ENCODE measurements at regions not wholly inside any gene's neighbourhood (a gene's known extent, or its start where the extent isn't known, plus 50 kb on each side); places are given as distances from the start of the nearest gene placed in this dataset.
"Not testable (repeated sequence)": the region's sequence is repeated elsewhere in the genome, so short reads cannot be mapped to it uniquely, and the experiment has no call there.

- DNase-seq = no peak
Measured at GRCh38 chr11:38842991-38843390, 2245.0 kb upstream of the RAG2 start.

- DNase-seq = no peak
Measured at GRCh38 chr11:38839071-38839470, 2241.0 kb upstream of the RAG2 start.

- DNase-seq = no peak
Measured at GRCh38 chr11:38835966-38836365, 2237.9 kb upstream of the RAG2 start.

- no peak for DNase-seq
Measured at GRCh38 chr11:38824573-38824972, 2226.5 kb upstream of the RAG2 start.

DNA sequence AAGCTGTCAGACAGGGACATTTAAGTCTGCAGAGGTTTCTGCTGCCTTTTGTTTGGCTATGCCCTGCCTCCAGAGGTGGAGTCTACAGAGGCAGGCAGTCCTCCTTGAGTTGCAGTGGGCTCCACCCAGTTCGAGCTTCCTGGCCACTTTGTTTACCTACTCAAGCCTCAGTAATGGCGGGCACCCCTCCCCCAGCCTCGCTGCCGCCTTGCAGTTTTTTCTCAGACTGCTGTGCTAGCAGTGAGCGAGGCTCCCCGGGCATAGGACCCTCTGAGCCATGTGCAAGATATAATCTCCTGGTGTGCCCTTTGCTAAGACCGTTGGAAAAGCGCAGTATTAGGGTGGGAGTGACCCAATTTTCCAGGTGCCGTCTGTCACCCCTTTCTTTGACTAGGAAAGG, 2223.8 kb upstream of the RAG2 start:
- DNase-seq = not testable (repeated sequence)

DNA sequence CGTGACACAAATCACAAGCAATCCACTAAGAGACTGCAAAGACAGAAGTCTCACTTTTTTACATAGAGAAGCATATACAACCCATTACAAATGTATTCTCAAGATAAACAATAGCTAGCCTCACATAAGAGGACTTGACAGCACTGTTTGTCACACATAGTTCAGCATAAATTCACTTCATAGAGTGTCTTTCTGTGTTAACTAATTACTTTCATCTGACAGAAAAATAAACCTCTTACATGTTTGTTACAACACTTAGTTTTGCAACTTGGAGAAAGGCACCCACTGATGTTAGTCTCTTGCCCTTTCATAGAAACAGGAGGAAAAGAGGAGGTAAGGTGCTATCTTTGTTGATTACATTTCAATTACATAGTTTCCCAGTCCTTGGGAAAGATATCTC, 2221.9 kb upstream of the RAG2 start:
- DNase-seq = no peak

- no peak for DNase-seq
Measured at GRCh38 chr11:38818720-38819119, 2220.7 kb upstream of the RAG2 start.

- DNase-seq = no peak
Measured at GRCh38 chr11:38814670-38815069, 2216.6 kb upstream of the RAG2 start.

DNA sequence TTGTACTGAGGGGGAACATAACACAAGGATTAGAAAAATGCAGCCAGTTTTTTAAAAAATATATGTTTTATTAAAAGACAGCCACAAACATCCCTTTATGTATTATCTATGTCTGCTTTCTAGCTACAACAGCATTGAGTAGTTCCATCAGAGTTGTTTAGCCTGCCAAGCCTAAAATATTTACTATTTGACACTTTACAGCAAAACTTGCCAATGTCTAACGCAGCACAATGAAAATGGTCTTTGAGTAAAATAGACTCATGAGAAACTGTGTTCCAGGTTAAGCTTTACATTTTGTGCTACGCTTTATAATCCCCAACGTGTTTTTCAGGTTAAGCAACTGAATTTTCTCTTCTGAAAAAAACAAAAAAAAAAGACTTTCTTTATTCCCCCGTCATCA, 2211.5 kb upstream of the RAG2 start:
- DNase-seq = no peak

- DNase-seq = no peak
Measured at GRCh38 chr11:38796281-38796680, 2198.2 kb upstream of the RAG2 start.

DNA sequence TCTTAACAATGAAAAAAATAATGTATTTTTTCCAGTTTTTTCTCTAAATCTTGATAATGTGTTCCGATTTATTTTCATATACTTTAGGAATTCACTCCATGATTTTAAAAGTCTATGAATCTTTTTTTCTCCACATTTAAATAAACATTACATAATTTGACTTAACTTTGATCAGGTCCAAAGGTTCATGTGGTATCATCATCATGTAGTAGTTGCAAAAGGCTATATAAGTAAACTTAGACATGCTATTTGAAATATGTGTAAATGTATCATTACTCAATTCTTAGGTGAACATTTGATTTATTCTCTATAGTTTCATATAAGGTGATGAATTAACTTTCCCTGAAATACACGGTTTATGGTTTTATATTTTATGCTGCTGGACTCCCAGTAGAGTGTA, 2197.0 kb upstream of the RAG2 start:
- DNase-seq = no peak

- DNase-seq = no peak
Measured at GRCh38 chr11:38791346-38791961, 2193.4 kb upstream of the RAG2 start.

DNA sequence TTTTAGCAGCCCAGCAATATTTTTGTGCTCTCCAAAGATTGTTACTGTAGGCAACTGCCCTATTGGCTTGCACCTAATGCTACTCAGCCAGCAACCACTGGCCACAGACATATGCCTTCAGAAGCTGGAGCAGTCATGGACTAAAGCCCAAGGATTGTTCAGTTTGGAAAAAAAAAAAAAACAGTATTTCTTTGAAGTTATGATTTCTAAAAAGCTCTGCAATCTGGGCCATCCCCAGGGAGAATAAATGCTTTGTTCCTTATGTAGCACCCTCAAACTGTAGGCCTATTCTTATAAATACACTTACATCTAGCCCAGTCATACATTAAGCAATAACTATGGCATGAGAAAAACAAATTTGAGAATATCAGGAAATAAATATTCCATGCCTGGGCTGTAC, 2190.5 kb upstream of the RAG2 start:
- no peak for DNase-seq

GRCh38 chr11:38784164-38784563, 2186.1 kb upstream of the RAG2 start:
- DNase-seq = no peak

DNA sequence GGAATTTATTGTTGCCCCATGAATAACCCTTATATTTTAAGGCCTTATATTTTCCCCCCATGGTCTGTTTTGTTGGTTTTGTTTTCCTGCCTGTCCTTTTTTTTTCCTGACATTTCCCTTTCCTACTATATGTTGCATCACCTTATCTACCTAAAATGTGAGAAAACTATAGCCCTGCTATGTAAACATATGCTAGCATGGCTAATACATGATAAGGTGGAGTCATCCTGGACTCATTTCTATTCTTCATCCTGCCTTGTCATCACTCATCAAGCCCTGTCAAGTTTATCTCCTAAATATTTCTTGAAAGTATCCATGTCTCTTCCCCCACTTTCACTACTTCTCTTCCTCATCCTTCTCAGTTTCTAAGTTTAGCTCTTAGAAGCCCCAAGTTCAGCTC, 2168.8 kb upstream of the RAG2 start:
- DNase-seq = no peak

DNA sequence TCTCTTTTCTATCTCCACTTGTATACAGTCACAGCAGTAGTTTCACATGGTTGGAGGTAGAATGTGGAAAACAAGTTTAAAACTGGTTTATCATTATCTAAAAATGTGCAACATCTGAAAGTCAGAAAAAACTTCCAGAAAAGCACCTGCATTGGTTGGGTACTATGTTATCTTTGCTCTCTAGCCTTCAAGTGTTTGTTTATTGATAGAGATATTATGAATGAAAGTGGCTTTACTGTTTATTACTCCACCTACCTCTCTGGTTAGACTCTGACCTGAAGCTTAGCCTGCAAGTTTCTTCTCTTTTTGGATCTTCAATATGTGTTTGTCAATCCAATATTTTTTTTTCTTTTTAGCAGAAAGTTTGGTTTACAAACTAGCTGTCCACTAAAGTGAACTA, 2161.4 kb upstream of the RAG2 start:
- DNase-seq = no peak

DNA sequence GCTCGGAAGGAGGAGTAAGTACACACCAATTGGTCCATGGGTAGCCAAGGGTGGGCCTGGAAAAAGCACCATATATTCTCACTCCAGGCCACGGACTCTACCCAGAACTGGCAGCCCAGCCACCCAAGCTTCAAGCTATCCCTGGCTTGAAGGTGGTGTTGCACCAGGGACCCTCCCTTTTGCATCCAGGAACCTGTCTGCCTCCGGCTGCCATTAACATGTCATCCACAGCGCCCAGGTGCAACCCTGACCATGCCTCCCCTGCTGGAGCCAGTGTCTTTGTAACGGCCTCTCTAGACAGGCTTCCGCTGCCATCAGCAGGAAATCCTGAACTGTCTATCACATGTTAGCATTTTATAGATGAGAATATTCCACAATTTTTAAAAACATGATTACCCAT, 2158.5 kb upstream of the RAG2 start:
- DNase-seq = no peak

GRCh38 chr11:38751421-38751820, 2153.4 kb upstream of the RAG2 start:
- DNase-seq = no peak

DNA sequence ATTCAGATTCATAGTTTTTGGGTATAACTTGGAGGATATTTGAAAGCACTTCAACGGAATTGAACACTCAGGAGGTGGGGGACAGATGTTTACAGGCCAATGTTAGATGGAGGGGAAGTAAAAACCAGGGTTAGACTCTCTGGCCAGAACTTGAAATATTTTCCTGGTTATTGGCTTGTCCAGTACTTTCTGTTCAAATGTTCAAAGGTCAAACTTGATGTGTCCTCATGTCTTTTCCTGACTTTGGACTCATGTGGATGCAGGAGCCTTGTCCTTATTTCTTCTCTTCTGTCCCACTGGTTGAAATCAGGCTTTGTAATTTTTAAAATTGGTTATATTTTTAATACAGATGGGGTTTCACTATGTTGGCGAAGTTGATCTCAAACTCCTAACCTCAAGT, 2148.5 kb upstream of the RAG2 start:
- not testable (repeated sequence) for DNase-seq

- no peak for DNase-seq
Measured at GRCh38 chr11:38723361-38723760, 2125.3 kb upstream of the RAG2 start.

DNA sequence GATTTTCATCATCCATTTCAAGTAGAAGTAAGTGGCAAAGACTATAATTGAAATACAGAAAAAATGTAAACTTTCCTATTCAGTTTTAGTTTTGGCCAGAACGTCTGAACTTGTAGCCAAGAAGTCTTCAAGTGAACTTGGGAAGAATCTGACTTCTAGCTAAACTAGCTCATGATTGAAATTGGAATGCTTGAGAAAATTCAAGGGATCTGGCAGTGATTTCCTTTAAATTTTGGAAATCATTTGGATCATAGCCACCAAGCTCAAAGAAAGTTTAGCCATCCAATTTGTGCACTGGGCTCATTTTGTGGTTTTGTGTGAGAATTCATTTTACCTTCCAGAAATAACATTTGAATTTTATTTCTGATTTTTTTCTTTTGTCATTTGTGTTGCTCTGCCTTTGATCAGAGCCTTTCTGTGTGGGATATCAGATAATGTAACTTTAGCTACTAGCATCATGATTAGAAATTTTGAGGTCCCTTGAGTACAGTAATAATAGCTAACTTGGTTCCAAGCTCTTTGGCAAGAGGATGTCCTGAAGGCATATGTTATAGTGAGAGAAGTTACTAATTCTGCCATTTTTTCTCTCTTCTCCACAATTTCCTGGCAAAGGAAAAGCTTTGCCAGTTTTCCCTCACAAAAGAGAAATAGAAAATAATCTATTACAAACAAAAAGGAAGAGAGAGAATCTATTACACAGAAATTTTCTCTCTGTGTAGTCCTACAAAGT, 2123.7 kb upstream of the RAG2 start:
- no peak for DNase-seq

GRCh38 chr11:38718659-38719058, 2120.6 kb upstream of the RAG2 start:
- DNase-seq = no peak

DNA sequence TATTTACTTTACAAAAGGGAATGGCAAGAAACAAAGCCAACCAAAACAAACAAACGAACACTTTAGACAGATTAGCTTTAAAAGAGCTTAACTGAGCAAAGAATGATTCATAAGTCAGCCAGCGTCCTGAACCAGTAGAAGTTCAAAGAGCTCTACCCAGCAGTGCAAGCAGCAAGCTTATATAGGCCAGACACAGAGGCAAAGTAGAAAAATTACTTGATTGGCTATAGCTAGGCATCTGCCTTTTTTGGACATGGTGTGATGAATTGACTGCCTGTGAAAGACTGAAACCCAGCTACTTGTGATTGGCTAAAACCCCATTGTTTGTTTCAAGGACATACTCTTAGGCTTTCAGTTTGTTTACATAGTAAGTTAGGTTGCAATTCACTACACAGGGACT, 2120.0 kb upstream of the RAG2 start:
- no peak for DNase-seq

DNA sequence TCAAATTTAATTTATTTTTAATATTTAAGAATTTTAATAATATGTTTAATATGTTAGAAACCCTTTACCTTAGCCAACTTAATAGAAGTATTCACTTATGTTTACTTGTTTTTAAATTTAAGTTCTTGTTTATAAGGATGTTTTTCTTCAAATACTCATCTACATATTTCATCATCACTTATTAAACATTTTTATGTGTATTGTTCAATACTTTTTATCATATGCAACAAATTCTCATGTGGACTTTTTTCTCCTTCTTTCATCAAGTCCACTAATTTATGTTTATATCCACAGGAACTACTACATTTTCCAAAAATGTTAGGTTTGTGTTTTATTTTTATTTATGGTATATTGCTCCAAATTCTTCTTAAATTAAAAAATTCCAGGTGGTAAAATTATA, 2113.1 kb upstream of the RAG2 start:
- DNase-seq = no peak

DNA sequence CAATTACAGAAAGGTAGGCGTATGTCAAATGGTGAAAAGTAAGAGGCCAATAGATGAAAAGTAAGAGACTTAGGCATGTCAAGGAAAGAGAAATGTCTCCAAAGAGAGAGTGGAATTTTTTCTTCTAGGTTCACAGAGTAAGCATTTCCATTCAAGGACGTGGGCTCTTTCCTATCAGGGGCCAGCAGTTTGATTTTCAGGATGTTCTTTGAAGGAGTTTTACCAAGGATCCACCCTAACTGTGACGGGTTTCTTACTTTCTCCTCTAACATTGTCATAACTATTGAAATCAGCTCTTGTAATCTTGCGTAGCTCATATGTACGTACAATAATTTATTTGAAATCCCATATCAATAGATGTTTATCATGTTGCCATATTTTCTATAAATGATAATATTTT, 2112.2 kb upstream of the RAG2 start:
- DNase-seq = no peak
